Loucy (cell line): ENCODE measurements at regions not wholly inside any gene's neighbourhood (a gene's known extent, or its start where the extent isn't known, plus 50 kb on each side); places are given as distances from the start of the nearest gene placed in this dataset.

Source experiments
- EZH2phosphoT487 ChIP-seq: fragments of 200-600 bp; IDR thresholded peaks from 2 replicates; pipeline ENCODE4 v1.6.1; 2018; ENCODE audit warnings: antibody characterized with exemption, mild to moderate bottlenecking, moderate library complexity, borderline replicate concordance
- TF ChIP-seq, protein P1 (sequence below): fragments of 200-600 bp; sonication (generic); conservative IDR thresholded peaks from 2 replicates; pipeline ENCODE4 v1.5.1; 2014; ENCODE audit warnings: mild to moderate bottlenecking, antibody characterized with exemption, low read length

GRCh38 chr14:82113710-82114109, 580.1 kb upstream of the SEL1L start:
- TF ChIP-seq, protein P1, sequence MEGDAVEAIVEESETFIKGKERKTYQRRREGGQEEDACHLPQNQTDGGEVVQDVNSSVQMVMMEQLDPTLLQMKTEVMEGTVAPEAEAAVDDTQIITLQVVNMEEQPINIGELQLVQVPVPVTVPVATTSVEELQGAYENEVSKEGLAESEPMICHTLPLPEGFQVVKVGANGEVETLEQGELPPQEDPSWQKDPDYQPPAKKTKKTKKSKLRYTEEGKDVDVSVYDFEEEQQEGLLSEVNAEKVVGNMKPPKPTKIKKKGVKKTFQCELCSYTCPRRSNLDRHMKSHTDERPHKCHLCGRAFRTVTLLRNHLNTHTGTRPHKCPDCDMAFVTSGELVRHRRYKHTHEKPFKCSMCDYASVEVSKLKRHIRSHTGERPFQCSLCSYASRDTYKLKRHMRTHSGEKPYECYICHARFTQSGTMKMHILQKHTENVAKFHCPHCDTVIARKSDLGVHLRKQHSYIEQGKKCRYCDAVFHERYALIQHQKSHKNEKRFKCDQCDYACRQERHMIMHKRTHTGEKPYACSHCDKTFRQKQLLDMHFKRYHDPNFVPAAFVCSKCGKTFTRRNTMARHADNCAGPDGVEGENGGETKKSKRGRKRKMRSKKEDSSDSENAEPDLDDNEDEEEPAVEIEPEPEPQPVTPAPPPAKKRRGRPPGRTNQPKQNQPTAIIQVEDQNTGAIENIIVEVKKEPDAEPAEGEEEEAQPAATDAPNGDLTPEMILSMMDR = no peak
- no peak for TF ChIP-seq EZH2phosphoT487
